H1 (cell line): ENCODE measurements at regions not wholly inside any gene's neighbourhood (a gene's known extent, or its start where the extent isn't known, plus 50 kb on each side); places are given as distances from the start of the nearest gene placed in this dataset.

Experiments used
- POLR2AphosphoS5 ChIP-seq: IDR thresholded peaks from 2 replicates; pipeline ENCODE4 v1.6.1; 2011; ENCODE audit warnings: low read depth, low read length
- POU5F1 ChIP-seq: IDR thresholded peaks from 2 replicates; pipeline ENCODE4 v1.6.1; 2011; ENCODE audit warnings: low read depth, mild to moderate bottlenecking, low read length, moderate library complexity
- SIN3A ChIP-seq, 2 experiments: IDR thresholded peaks in 1 of 2; conservative IDR thresholded peaks in 1 of 2; 2 replicates each; pipeline ENCODE4 v1.6.1; 2011 to 2012; ENCODE audit warnings: low read length in 2 of 2, improper control_type of control experiment in 1 of 2, low read depth in 1 of 2, mild to moderate bottlenecking in 1 of 2
- TAF7 ChIP-seq: optimal IDR thresholded peaks from 2 replicates; pipeline ENCODE3; 2011; ENCODE audit warnings: low read depth, mild to moderate bottlenecking, inconsistent platforms, low read length, moderate library complexity, borderline replicate concordance
- TBP ChIP-seq: IDR thresholded peaks from 2 replicates; pipeline ENCODE4 v1.6.1; 2011; ENCODE audit warnings: low read depth, low read length, improper control_type of control experiment
- TF ChIP-seq, protein P1 (sequence below): fragments of 300-600 bp; sonication (generic); IDR thresholded peaks from 2 replicates; pipeline ENCODE4 v1.7.1; 2012; ENCODE audit warnings: low read length, moderate library complexity, mild to moderate bottlenecking, inconsistent platforms; ENCODE audit not compliant: insufficient replicate concordance
- TF ChIP-seq, protein P2 (sequence below): IDR thresholded peaks from 2 replicates; pipeline ENCODE4 v1.6.1; 2012; ENCODE audit warnings: inconsistent platforms
- TF ChIP-seq, protein P3 (sequence below): IDR thresholded peaks from 2 replicates; pipeline ENCODE4 v1.6.1; 2012; ENCODE audit warnings: inconsistent platforms

DNA sequence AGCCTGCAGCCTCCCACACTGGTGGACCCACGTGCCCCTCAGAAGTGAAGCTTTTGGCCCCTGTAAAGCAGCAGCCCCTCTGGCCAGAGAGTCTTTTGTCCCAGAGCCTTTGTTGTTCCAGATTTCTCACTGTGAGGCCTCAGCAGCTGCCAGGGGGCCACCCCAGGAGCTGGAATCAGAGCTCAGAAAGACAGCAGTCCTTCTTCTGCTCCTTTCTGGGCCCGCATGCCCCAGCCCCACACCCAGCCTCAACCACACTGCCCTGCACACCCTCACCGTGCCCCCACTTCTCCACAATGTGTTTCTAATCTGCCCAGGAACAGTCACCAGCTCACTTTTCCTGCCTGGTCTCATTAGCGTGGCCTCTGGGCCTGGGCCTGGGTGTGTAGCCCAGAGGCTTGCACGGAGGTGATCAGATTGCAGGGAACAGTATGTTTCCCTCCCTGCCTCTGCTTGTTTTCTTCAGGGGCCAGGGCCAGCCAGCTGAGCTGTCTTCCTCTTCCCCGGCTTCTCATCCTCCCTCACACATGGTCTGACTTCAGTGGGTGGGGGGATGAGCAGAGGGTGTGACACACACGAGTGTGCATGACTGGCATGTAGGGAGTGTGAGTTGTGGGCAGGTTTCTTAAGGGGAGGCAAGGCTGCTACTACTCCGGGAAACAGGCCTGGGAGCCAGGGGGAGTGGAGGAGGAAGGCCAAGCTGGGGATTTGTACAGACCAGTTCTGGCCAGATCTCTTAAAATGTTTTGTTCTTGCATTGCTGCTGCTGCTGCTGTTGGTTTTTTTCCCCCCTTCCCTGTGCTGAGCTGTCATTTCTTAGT, 82.5 kb upstream of the ZNF648 start (continued):
- TF ChIP-seq, protein P1, sequence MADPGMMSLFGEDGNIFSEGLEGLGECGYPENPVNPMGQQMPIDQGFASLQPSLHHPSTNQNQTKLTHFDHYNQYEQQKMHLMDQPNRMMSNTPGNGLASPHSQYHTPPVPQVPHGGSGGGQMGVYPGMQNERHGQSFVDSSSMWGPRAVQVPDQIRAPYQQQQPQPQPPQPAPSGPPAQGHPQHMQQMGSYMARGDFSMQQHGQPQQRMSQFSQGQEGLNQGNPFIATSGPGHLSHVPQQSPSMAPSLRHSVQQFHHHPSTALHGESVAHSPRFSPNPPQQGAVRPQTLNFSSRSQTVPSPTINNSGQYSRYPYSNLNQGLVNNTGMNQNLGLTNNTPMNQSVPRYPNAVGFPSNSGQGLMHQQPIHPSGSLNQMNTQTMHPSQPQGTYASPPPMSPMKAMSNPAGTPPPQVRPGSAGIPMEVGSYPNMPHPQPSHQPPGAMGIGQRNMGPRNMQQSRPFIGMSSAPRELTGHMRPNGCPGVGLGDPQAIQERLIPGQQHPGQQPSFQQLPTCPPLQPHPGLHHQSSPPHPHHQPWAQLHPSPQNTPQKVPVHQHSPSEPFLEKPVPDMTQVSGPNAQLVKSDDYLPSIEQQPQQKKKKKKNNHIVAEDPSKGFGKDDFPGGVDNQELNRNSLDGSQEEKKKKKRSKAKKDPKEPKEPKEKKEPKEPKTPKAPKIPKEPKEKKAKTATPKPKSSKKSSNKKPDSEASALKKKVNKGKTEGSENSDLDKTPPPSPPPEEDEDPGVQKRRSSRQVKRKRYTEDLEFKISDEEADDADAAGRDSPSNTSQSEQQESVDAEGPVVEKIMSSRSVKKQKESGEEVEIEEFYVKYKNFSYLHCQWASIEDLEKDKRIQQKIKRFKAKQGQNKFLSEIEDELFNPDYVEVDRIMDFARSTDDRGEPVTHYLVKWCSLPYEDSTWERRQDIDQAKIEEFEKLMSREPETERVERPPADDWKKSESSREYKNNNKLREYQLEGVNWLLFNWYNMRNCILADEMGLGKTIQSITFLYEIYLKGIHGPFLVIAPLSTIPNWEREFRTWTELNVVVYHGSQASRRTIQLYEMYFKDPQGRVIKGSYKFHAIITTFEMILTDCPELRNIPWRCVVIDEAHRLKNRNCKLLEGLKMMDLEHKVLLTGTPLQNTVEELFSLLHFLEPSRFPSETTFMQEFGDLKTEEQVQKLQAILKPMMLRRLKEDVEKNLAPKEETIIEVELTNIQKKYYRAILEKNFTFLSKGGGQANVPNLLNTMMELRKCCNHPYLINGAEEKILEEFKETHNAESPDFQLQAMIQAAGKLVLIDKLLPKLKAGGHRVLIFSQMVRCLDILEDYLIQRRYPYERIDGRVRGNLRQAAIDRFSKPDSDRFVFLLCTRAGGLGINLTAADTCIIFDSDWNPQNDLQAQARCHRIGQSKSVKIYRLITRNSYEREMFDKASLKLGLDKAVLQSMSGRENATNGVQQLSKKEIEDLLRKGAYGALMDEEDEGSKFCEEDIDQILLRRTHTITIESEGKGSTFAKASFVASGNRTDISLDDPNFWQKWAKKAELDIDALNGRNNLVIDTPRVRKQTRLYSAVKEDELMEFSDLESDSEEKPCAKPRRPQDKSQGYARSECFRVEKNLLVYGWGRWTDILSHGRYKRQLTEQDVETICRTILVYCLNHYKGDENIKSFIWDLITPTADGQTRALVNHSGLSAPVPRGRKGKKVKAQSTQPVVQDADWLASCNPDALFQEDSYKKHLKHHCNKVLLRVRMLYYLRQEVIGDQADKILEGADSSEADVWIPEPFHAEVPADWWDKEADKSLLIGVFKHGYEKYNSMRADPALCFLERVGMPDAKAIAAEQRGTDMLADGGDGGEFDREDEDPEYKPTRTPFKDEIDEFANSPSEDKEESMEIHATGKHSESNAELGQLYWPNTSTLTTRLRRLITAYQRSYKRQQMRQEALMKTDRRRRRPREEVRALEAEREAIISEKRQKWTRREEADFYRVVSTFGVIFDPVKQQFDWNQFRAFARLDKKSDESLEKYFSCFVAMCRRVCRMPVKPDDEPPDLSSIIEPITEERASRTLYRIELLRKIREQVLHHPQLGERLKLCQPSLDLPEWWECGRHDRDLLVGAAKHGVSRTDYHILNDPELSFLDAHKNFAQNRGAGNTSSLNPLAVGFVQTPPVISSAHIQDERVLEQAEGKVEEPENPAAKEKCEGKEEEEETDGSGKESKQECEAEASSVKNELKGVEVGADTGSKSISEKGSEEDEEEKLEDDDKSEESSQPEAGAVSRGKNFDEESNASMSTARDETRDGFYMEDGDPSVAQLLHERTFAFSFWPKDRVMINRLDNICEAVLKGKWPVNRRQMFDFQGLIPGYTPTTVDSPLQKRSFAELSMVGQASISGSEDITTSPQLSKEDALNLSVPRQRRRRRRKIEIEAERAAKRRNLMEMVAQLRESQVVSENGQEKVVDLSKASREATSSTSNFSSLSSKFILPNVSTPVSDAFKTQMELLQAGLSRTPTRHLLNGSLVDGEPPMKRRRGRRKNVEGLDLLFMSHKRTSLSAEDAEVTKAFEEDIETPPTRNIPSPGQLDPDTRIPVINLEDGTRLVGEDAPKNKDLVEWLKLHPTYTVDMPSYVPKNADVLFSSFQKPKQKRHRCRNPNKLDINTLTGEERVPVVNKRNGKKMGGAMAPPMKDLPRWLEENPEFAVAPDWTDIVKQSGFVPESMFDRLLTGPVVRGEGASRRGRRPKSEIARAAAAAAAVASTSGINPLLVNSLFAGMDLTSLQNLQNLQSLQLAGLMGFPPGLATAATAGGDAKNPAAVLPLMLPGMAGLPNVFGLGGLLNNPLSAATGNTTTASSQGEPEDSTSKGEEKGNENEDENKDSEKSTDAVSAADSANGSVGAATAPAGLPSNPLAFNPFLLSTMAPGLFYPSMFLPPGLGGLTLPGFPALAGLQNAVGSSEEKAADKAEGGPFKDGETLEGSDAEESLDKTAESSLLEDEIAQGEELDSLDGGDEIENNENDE: no peak
- TF ChIP-seq, protein P2, sequence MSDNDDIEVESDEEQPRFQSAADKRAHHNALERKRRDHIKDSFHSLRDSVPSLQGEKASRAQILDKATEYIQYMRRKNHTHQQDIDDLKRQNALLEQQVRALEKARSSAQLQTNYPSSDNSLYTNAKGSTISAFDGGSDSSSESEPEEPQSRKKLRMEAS: no peak
- TF ChIP-seq POU5F1 (no peak), SIN3A (conservative IDR thresholded peaks at IDR 0.05 in 1 of 2, IDR thresholded peaks at IDR 0.05 in 1 of 2; ENCODE audit: low read depth in 1 of 2, low read length in 2 of 2) (no peak), TBP (no peak), POLR2AphosphoS5 (no peak), TAF7 (no peak)
- TF ChIP-seq, protein P3, sequence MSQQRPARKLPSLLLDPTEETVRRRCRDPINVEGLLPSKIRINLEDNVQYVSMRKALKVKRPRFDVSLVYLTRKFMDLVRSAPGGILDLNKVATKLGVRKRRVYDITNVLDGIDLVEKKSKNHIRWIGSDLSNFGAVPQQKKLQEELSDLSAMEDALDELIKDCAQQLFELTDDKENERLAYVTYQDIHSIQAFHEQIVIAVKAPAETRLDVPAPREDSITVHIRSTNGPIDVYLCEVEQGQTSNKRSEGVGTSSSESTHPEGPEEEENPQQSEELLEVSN: no peak; the same call in 1 of the 2 replicates
